ENCODE measurements at regions not wholly inside any gene's neighbourhood (a gene's known extent, or its start where the extent isn't known, plus 50 kb on each side); places are given as distances from the start of the nearest gene placed in this dataset.

GRCh38 chr14:58770491-58770982 lies 132.8 kb downstream of the DACT1 start:
- SMC1A ChIA-PET (ENCODE audit: uncharacterized antibody, unreplicated experiment): interaction anchor here (0.9 to 3.4 kb wide), 5 partner anchors 9 to 30 kb away, joined by 3 to 14 read pairs (median 5); no protein-coding TSS in a partner anchor
- POLR2A ChIA-PET: no interaction called here
- no peak for FAIRE-seq

More at GRCh38 chr14:58770491-58770982, 132.8 kb downstream of the DACT1 start:
- ChIA-PET RAD21 (ENCODE audit: unreplicated experiment) (interaction anchor here (0.6 kb wide), 1 partner anchor 15 kb away, joined by 3 read pairs; no protein-coding TSS in a partner anchor), CTCF (interaction anchor here (1.3 kb wide), 1 partner anchor 16 kb away, joined by 3 read pairs; no protein-coding TSS in a partner anchor)
- no TSS peak for BruUV-seq (replicated peaks)
- no peak overlapping the region for H3K4me2 ChIP-seq (ENCODE audit: control insufficient read depth, insufficient read depth)
- H3K9me3 ChIP-seq (replicated peaks; ENCODE audit: control insufficient read depth, insufficient read depth, low read length): no peaks in the 10 kb centered on the region; the same call in 2 of the 3 replicates
- TF ChIP-seq CHD4 (IDR thresholded peaks at IDR 0.05): no peak
- no peak for TF ChIP-seq SUPT20H (IDR thresholded peaks at IDR 0.05; ENCODE audit: borderline replicate concordance, control insufficient read depth, low read depth, low read length)
- TF ChIP-seq KLF5 (IDR thresholded peaks at IDR 0.05; ENCODE audit: partially characterized antibody): no peak
- no peak for TF ChIP-seq MEF2B (IDR thresholded peaks at IDR 0.05; ENCODE audit: partially characterized antibody, poor library complexity, severe bottlenecking)
- TF ChIP-seq MLLT1 (IDR thresholded peaks at IDR 0.05): no peak
- TF ChIP-seq SMC3 (IDR thresholded peaks at IDR 0.05; ENCODE audit: borderline replicate concordance, low read length): no peak
- TF ChIP-seq ZNF384 (IDR thresholded peaks at IDR 0.05; ENCODE audit: borderline replicate concordance, low read depth, low read length): no peak
- TF ChIP-seq FOXK2 (IDR thresholded peaks at IDR 0.05): no peak
- TF ChIP-seq PML (IDR thresholded peaks at IDR 0.05; ENCODE audit: low read length): no peak
- TF ChIP-seq CEBPZ (IDR thresholded peaks at IDR 0.05; ENCODE audit: low read depth, low read length): no peak
- TF ChIP-seq SMAD5 (IDR thresholded peaks at IDR 0.05; ENCODE audit: low read depth): no peak
- TF ChIP-seq CEBPB (IDR thresholded peaks at IDR 0.05; ENCODE audit: borderline replicate concordance in 1 of 2, low read depth in 2 of 2, low read length in 2 of 2): no peak
- TF ChIP-seq SIN3A (IDR thresholded peaks at IDR 0.05; ENCODE audit: low read depth, low read length): no peak
- TF ChIP-seq BRCA1 (IDR thresholded peaks at IDR 0.05; ENCODE audit: low read depth, low read length): no peak
- no peak for TF ChIP-seq KDM1A (IDR thresholded peaks at IDR 0.05; ENCODE audit: borderline replicate concordance)
- TF ChIP-seq RUNX3 (IDR thresholded peaks at IDR 0.05; ENCODE audit: low read length): no peak
- intact Hi-C loops (cut with micrococcal nuclease; ENCODE audit: unreplicated experiment): no loop called here
- H3K4me1 ChIP-seq (ENCODE audit: control insufficient read depth, insufficient read depth, low read length): no peaks in the 10 kb centered on the region
- H3K9ac ChIP-seq (ENCODE audit: control insufficient read depth, insufficient read depth, low read length): no peak overlapping the region
- no peak overlapping the region for H3K27ac ChIP-seq (ENCODE audit: control insufficient read depth, insufficient read depth)
- H4K20me1 ChIP-seq (ENCODE audit: control insufficient read depth, insufficient read depth): no peaks in the 10 kb centered on the region
- in situ Hi-C loops (cut with MboI): no loop called here
- H3K36me3 ChIP-seq (ENCODE audit: control insufficient read depth in 2 of 2, insufficient read depth in 2 of 2, low read length in 1 of 2): no peaks in the 10 kb centered on the region
- no peaks in the 10 kb centered on the region for H3K79me2 ChIP-seq (ENCODE audit: control insufficient read depth, insufficient read depth, low read length)
- no peak overlapping the region for H3K4me3 ChIP-seq
- H2AFZ ChIP-seq (ENCODE audit: control insufficient read depth, low read depth, low read length): no peak overlapping the region
- DNase-seq (ENCODE audit: low read depth, low spot score): no peak
- ATAC-seq: no peak
- no peaks in the 10 kb centered on the region for H3K27me3 ChIP-seq (replicated peaks in 1 of 2; ENCODE audit: control insufficient read depth in 2 of 2, insufficient read depth in 2 of 2, low read length in 1 of 2)

Measured in GM12878 (cell line).